GM12892 (cell line): ENCODE measurements at regions not wholly inside any gene's neighbourhood (a gene's known extent, or its start where the extent isn't known, plus 50 kb on each side); places are given as distances from the start of the nearest gene placed in this dataset.

ENCODE experiments used
- POLR2A ChIP-seq: IDR thresholded peaks from 2 replicates; pipeline ENCODE4 v1.6.1; 2011; ENCODE audit warnings: low read depth, low read length, control low read depth
- POLR2AphosphoS5 ChIP-seq: IDR thresholded peaks from 2 replicates; pipeline ENCODE4 v1.6.1; 2011; ENCODE audit warnings: low read depth, low read length, control low read depth

DNA sequence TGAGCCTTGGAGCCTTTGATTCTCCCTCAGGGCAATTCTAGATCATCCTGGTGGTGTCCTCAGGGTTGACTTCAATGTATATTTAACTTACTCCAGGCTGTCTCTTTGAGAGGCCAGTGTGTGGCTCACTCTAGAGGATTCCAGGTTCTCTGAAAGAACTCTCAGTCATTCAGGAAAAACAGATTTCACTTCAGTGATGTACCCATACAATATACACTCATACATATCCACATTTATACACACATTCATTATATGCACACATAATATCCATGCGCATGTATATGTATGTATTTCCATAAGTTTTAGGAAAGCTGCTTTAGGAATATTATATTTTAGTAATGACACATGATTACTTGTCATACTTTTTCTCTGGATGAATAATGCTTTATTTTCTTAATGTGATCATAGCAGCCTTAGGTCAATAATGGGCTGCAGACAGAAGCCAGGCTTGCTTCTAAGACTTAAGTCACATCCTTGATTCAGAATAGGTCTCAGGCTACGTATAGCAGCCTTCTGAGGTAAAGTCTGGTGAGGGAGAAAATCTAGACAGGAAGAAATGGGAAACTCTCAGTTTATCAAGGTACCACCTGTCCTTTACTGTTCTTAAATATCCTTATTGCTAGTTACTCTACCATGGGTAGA, 397.0 kb downstream of the GPAT3 start:
- TF ChIP-seq POLR2A (no peak), POLR2AphosphoS5 (no peak)
